PC-3 (cell line): ENCODE measurements at regions not wholly inside any gene's neighbourhood (a gene's known extent, or its start where the extent isn't known, plus 50 kb on each side); places are given as distances from the start of the nearest gene placed in this dataset.

Experiments used
- ATAC-seq: fragments of 200-7000 bp; cut with Tn5 transposase; 2 replicates; pipeline ENCODE4 v1.9.1; 2020; ENCODE audit warnings: mild to moderate bottlenecking, moderate library complexity
- BruUV-seq: library from RNA; stranded (reverse); fragments of 400-500 nt; replicated peaks from 2 replicates; lab custom pipeline; 2021; lab: Mats Ljungman, UMichigan
- CTCF ChIA-PET: fragments of 300-600 bp; sonication (Branson Sonifier 250); formaldehyde crosslinking; loops from one replicate; lab custom pipeline; 2022; ENCODE audit warnings: antibody characterized with exemption; lab: Charles Lee
- POLR2A ChIA-PET: fragments of 300-600 bp; sonication (Branson Sonifier 250); formaldehyde crosslinking; loops from one replicate; lab custom pipeline; 2022; ENCODE audit warnings: antibody characterized with exemption; ENCODE audit not compliant: unreplicated experiment; lab: Charles Lee
- DNase-seq: peaks from one replicate; pipeline ENCODE4 v3.0.0-alpha.2; 2015
- H2AFZ ChIP-seq: fragments of 300-600 bp; sonication (generic); 2 replicates; pipeline ENCODE4 v1.6.0; 2016; ENCODE audit warnings: antibody characterized with exemption, low read length
- H3F3A ChIP-seq: fragments of 300-600 bp; sonication (generic); one replicate; pipeline ENCODE4 v1.6.0; 2017; ENCODE audit warnings: antibody characterized with exemption, low read length, control low read depth, mild to moderate bottlenecking; ENCODE audit not compliant: unreplicated experiment
- H3K27ac ChIP-seq: fragments of 300-600 bp; sonication (generic); 2 replicates; pipeline ENCODE4 v1.5.1; 2016; ENCODE audit warnings: mild to moderate bottlenecking, low read length
- H3K27me3 ChIP-seq: fragments of 300-600 bp; sonication (generic); 2 replicates; pipeline ENCODE4 v1.6.1; 2016; ENCODE audit warnings: low read length, mixed read lengths
- H3K36me3 ChIP-seq: fragments of 300-600 bp; sonication (generic); 2 replicates; pipeline ENCODE4 v1.6.1; 2016; ENCODE audit warnings: low read depth, mixed run types, low read length, mixed read lengths
- H3K4me1 ChIP-seq: fragments of 300-600 bp; sonication (generic); 2 replicates; pipeline ENCODE4 v1.5.1; 2016; ENCODE audit warnings: low read length; ENCODE audit not compliant: insufficient read depth
- H3K4me2 ChIP-seq: fragments of 300-600 bp; sonication (generic); 2 replicates; pipeline ENCODE4 v1.6.0; 2016; ENCODE audit warnings: low read length
- H3K4me3 ChIP-seq: fragments of 300-600 bp; sonication (generic); 2 replicates; pipeline ENCODE4 v1.5.1; 2016; ENCODE audit warnings: mild to moderate bottlenecking, low read length, mixed read lengths
- H3K79me2 ChIP-seq: fragments of 300-600 bp; sonication (generic); 2 replicates; pipeline ENCODE4 v1.6.1; 2017; ENCODE audit warnings: low read length, mixed read lengths
- H3K9ac ChIP-seq: fragments of 300-600 bp; sonication (generic); 2 replicates; pipeline ENCODE4 v1.6.0; 2016; ENCODE audit warnings: mild to moderate bottlenecking, low read length
- H3K9me2 ChIP-seq: fragments of 300-600 bp; sonication (generic); replicated peaks from 2 replicates; pipeline ENCODE4 v1.6.1; 2016; ENCODE audit warnings: mixed run types, low read length, mixed read lengths
- H3K9me3 ChIP-seq: fragments of 300-600 bp; sonication (generic); 2 replicates; pipeline ENCODE4 v1.6.1; 2016; ENCODE audit warnings: low read length, mixed read lengths
- H4K20me1 ChIP-seq: fragments of 300-600 bp; sonication (generic); 2 replicates; pipeline ENCODE4 v1.6.1; 2016; ENCODE audit warnings: low read length, mixed read lengths
- CTCF ChIP-seq: fragments of 300-600 bp; sonication (generic); conservative IDR thresholded peaks from 2 replicates; pipeline ENCODE4 v1.5.1; 2017; ENCODE audit warnings: antibody characterized with exemption, low read depth, mild to moderate bottlenecking, low read length
- EZH2 ChIP-seq: fragments of 300-600 bp; sonication (generic); IDR thresholded peaks from one replicate; pipeline ENCODE4 v1.6.1; 2017; ENCODE audit warnings: antibody characterized with exemption, mild to moderate bottlenecking, low read length; ENCODE audit not compliant: unreplicated experiment
- EZH2phosphoT487 ChIP-seq: fragments of 300-600 bp; sonication (generic); IDR thresholded peaks from 2 replicates; pipeline ENCODE4 v1.6.1; 2018; ENCODE audit warnings: mild to moderate bottlenecking, antibody characterized with exemption, low read length, borderline replicate concordance
- intact Hi-C: fragments of 100-400 bp; cut with micrococcal nuclease; formaldehyde crosslinking; loops from 2 replicates; pipeline ENCODE4 v1.9.0; 2023

GRCh38 chr16:64391063-64391600, 730.7 kb downstream of the CDH11 start:
- Histone ChIP-seq H3F3A (no peaks in the 10 kb centered on the region), H4K20me1 (no peaks in the 10 kb centered on the region), H3K4me2 (peak overlapping the region; percentile 85), H3K27ac (peak overlapping the region; percentile 90), H3K4me3 (peak overlapping the region; percentile 64), H3K9ac (peak overlapping the region; percentile 68), H3K9me2 (no peaks in the 10 kb centered on the region), H3K79me2 (no peaks in the 10 kb centered on the region), H3K4me1 (peaks cover 26% of the 10 kb centered on the region), H3K27me3 (no peaks in the 10 kb centered on the region), H2AFZ (peak overlapping the region; percentile 70), H3K36me3 (no peaks in the 10 kb centered on the region), H3K9me3 (no peaks in the 10 kb centered on the region)
- ATAC-seq (peak; percentile 97), DNase-seq (peak; percentile 72)
- ChIA-PET POLR2A (no interaction called here), CTCF (no interaction called here)
- BruUV-seq, result no TSS peak
- TF ChIP-seq CTCF (no peak), EZH2 (no peak), EZH2phosphoT487 (no peak)
- intact Hi-C loops, result no loop called here

GRCh38 chr16:64390102-64390501, 731.8 kb downstream of the CDH11 start:
- no peaks in the 10 kb centered on the region for H3K9me2 ChIP-seq
- no peaks in the 10 kb centered on the region for H4K20me1 ChIP-seq
- H3K36me3 ChIP-seq, result no peaks in the 10 kb centered on the region
- H3K79me2 ChIP-seq, result no peaks in the 10 kb centered on the region
- H3K9me3 ChIP-seq, result no peaks in the 10 kb centered on the region
- ATAC-seq (no peak), DNase-seq (no peak)
- H3K4me3 ChIP-seq, result no peak overlapping the region
- H3F3A ChIP-seq, result no peaks in the 10 kb centered on the region
- H3K4me2 ChIP-seq, result peak overlapping the region; percentile 85; the same call in 1 of the 2 replicates
- H3K27me3 ChIP-seq, result no peaks in the 10 kb centered on the region
- peak overlapping the region; percentile 90 for H3K27ac ChIP-seq
- no TSS peak for BruUV-seq
- peaks cover 26% of the 10 kb centered on the region for H3K4me1 ChIP-seq
- ChIA-PET CTCF (no interaction called here), POLR2A (no interaction called here)
- H2AFZ ChIP-seq, result peak overlapping the region; percentile 70
- intact Hi-C loops, result no loop called here
- no peak for TF ChIP-seq CTCF
- no peak for TF ChIP-seq EZH2phosphoT487
- TF ChIP-seq EZH2, result no peak
- H3K9ac ChIP-seq, result 0 out of 2 replicates have a peak overlapping the region, but pooled peaks have one; percentile 68

GRCh38 chr16:64384636-64385035, 737.2 kb downstream of the CDH11 start:
- Histone ChIP-seq H3K27ac (no peak overlapping the region), H2AFZ (no peak overlapping the region), H3K9ac (no peak overlapping the region), H3K79me2 (no peaks in the 10 kb centered on the region), H4K20me1 (no peaks in the 10 kb centered on the region), H3K4me1 (0 out of 2 replicates have a peak, but pooled peaks cover 2% of the 10 kb centered on the region), H3K36me3 (no peaks in the 10 kb centered on the region), H3K9me3 (no peaks in the 10 kb centered on the region), H3K27me3 (no peaks in the 10 kb centered on the region), H3F3A (no peaks in the 10 kb centered on the region), H3K9me2 (no peaks in the 10 kb centered on the region), H3K4me2 (no peak overlapping the region), H3K4me3 (no peak overlapping the region)
- ATAC-seq (no peak), DNase-seq (no peak)
- ChIA-PET POLR2A (no interaction called here), CTCF (no interaction called here)
- TF ChIP-seq CTCF, result no peak
- no peak for TF ChIP-seq EZH2phosphoT487
- TF ChIP-seq EZH2, result no peak
- intact Hi-C loops, result no loop called here
- BruUV-seq, result no TSS peak
